Hypothalamus (tissue), 51 donors: ENCODE measurements at regions not wholly inside any gene's neighbourhood (a gene's known extent, or its start where the extent isn't known, plus 50 kb on each side); places are given as distances from the start of the nearest gene placed in this dataset.
A peak's percentile ranks its signal among the peaks of the same experiment; 100 is the strongest.

ENCODE experiments used
- DNase-seq, 51 donors: peaks; one replicate each; lab custom pipeline; 2025; lab: John Stamatoyannopoulos, UW

GRCh38 chr7:13352677-13353076 is 636.8 kb downstream of the ETV1 start:
- no peak for DNase-seq

GRCh38 chr7:13359656-13360055 is 629.8 kb downstream of the ETV1 start:
- DNase-seq = no peak

- DNase-seq = no peak
These were observed 602.7 kb downstream of the ETV1 start for GRCh38 chr7:13386741-13387140.

- DNase-seq = no peak
These were observed 581.6 kb downstream of the ETV1 start for GRCh38 chr7:13407911-13408310.

DNA sequence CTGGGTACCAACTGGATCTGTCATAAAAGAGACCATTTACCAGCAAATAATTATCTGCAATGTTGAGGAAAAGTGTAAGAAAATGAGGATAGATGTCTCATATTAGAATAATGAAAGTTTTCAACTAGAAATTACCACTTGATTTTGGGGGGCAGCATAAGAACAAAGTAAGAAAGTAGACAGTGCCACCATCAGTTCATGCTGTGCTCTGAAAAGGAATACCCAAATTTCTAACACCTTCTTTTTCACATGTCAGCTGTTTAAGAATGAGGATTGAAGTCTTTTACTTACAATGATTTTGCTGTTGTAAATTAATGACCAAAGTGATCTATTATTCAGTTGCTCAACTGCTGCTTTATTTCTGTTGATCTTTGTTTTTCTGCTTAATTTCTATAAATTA is 578.3 kb downstream of the ETV1 start:
- no peak for DNase-seq

DNA sequence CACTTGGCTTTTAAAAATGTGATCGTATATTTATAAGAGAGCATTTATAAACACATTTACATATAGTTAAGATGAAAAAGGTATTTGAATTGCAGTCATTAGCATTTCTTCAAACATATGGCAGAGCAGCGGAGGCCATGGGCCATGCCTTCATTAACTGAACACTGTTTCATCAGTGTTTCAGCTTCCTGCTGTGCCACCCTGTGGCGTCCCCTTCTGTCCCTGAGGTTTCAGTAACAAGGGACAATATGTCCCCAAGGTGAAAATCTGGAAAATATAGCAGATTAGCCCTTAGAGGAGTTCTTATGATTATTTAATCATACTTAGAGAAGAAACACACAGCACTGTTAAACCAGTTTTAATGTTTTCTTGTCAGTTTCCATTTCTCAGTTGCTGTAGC is 577.8 kb downstream of the ETV1 start:
- DNase-seq = no peak

DNA sequence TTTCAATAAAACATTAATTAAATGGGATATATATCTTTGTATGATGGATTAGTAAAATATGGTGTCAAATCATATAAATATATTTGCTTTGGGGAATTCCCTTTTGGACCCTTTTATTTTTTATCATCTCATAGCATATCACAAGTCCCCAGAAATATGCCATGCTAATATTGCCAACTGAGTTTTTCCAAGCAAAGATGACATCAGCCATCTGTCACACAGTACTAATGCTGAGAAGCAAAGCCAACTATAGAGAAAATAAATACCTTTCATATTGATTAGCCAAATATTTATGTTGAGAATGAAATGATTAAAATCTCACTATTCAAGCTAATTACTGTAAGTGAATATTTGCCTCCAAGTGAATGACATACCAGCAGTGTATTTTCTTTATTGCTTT is 575.3 kb downstream of the ETV1 start:
- DNase-seq = no peak

GRCh38 chr7:13414661-13415107 is 574.8 kb downstream of the ETV1 start:
- no peak for DNase-seq

DNA sequence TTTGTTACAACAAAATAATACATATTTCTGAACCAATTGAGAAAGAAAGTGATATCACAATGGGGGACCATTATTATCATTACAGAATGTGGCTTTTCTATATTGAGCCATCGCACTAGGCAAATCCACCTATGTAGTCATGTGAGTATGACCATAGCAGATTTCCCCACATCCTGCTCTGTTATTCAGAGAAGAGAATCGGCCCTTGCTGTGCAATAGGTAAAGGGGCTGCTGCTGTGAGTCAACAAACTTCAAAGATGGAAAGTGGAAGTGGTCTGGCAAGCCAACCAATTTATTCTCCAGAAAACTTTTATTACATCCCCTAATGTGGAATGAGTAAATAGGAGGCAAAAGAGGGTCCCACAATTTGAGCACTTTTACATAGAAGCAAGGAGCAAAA is 573.4 kb downstream of the ETV1 start:
- no peak for DNase-seq

DNA sequence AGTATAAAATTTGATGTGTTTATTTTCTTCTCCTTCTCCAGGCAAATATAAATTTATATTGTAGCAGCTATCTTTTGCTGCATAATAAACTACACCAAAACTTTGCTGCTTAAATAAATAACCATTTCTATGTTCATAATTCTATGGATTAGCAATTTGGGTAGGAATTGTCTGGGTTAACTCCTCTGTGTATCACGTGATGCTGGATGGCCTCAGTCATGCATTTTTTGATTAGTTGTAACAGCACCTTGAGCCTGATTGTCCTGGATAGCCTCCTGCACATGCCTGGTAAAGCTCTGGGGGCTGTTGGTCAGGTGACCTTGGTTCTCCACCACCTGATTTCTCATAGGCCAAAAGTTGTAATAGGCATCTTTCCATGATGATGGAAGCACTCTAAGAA is 572.9 kb downstream of the ETV1 start:
- no peak for DNase-seq

- no peak for DNase-seq
These were observed 568.7 kb downstream of the ETV1 start for GRCh38 chr7:13420726-13421125.

DNA sequence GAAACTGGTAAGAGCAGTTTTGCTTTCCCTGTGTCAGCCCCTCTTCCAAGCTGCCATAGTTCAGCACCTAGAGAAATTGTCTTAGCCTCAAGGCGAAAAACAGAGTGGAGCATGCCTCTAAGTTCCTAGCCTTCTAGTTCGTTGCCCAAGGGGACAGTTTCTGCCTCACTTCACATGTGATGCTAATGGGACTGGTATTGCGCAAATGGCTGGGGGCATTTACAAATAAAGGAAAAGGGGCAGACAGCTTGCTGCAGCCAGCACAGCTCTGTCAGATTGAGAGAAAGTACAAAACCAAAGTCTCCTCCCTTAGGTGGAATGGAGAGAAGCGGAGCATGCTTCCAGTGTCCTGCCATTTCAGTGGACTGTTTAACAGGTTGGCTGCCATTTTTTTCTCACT is 567.7 kb downstream of the ETV1 start:
- DNase-seq = no peak

GRCh38 chr7:13433946-13434345 is 555.5 kb downstream of the ETV1 start:
- no peak for DNase-seq

DNA sequence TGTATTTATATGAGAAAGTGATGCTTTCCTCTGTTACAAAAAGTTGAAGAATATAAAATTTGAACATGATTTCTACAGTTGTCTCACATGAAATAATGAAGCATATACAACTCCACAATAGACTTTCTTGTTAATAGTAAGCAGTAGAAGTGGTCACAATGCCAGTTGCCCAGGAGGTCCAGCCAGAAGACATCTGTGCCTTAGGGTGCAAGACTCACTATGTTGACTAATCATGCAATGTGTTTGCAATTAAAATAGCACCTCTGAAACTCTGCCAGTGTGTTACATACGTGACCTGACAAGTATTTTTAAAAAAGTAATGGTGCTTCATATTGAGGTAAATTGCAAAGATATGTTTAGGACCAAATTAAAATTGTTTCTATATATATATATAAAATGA is 547.2 kb downstream of the ETV1 start:
- no peak for DNase-seq

DNA sequence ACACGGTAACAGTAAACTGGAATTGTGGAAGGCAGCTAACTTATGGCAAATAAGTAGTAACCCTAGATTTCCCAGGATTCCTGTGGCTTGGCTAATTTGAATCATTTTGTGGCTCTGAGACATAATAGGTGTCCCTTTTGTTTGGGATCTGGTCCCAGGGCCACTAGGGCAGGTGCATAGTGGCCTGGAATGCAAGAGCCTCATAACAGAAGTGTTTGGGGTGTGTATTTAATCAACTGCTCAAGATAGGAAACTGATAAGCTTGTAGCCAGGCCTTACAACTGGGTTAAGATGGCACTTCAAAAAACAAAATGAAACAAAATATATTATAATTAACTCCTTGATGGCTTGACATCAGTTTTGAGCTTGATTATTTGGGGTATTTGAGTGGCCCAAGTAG is 541.8 kb downstream of the ETV1 start:
- no peak for DNase-seq

- DNase-seq = no peak
These were observed 541.2 kb downstream of the ETV1 start for GRCh38 chr7:13448243-13448642.

- DNase-seq = no peak
These were observed 540.0 kb downstream of the ETV1 start for GRCh38 chr7:13449460-13449859.

DNA sequence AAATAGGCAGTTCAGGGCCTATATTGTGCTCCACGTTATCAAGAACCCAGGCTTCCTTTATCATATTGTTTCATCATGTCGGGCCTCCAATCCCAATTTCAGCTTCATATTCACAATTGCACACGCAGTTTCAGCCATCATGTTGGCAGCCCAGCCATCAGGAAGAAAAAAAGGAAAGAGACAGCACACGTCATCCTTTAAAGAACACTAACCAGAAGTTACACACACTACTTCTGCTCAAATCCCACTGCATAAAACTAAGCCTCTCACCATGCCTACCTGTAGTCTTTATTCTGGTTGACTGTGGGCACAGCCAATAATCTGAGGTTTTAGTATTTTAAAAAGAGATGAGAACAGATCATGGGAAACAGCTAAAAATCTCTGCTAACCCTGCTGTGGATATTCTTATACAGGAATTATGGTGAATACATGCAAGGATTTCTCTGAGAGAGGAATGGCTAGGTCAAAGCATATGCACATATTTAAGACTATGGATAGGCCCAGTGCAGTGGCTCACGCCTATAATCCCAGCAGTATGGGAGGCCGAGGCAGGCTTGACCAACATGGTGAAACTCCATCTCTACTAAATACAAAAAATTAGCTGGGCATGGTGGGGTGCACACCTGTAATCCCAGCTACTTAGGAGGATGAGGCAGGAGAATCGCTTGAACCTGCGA is 534.4 kb downstream of the ETV1 start:
- DNase-seq = no peak

DNA sequence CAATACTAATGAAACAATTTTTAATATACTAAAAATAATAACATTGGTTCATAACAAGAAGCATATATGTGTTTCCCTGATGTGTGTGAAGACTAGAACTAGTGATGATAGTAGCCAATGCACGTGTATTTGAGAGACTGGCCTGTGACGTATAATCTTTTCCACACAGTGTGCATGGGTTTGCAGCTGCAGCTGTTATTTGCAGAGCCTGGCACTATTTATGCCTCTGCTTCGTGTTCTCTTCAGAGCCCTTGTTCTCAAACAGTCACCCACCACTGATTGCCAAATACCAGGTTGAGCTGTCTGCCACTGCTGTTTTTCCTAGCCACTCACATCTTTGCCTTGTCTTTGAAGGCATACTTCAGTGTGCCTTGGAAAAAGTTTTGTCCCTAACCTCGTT is 531.7 kb downstream of the ETV1 start:
- peak in 7 of 51 donors; percentile 2 to 16 (median 4) for DNase-seq

DNA sequence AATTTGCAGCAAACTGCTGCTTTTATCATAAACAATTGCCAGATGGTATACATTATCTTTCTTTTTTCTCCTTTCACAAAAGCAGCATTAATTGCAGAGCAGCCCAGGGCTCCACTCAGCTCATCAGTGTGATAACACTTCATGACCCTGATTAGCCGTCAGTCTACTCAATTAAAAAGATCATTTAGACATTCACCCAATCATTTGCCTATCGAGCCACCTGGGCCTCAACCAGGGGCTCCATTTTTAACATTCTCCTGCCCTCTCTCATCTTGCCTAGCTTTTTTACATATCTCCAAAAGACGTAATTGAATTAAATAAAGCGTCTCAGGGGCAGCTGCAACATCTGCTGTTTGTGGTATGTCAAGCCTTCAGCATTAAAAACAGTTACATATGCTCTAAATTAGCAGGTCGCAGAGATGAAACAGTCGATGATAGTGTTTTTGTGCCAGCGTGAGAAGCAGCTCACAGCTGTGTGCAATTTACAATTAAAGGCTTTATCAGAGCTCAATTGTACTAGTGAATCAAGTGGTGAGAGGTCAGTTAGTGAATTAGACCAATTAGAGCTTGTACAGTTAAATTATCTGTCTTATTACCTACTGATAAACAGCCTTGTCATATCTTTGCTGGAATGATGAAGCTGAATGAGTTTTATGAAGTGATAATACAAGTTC is 522.5 kb downstream of the ETV1 start:
- DNase-seq = peak in 1 of 51 donors; percentile 16

GRCh38 chr7:13476881-13477444 is 512.5 kb downstream of the ETV1 start:
- no peak for DNase-seq

DNA sequence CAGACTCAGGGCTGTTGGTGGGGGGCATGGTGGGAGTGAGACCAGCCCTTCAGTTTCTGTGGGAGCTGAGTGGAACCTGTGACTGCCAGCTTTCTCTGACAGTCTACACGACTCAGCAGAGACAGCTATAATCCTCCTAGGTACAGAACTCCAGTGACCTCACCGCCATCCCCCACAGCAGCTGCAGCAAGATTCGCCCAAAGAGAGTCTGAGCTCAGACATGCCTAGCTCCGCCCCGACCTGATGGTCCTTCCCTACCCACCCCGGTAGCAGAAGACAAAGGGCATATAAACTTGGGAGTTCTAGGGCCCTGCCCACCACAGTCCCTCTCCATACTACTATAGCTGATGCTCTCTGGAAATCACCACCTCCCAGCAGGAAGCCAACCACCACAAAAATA is 500.1 kb downstream of the ETV1 start:
- no peak for DNase-seq
